Stimulated activated CD4-positive, alpha-beta T cell treated with anti-CD3 and anti-CD28 coated beads, Interleukin-2, amount 100 ng/mL, for 4 hours (primary cell): ENCODE measurements at regions not wholly inside any gene's neighbourhood (a gene's known extent, or its start where the extent isn't known, plus 50 kb on each side); places are given as distances from the start of the nearest gene placed in this dataset.

Experiments
- DNase-seq: peaks from one replicate; pipeline ENCODE4 v3.0.0-alpha.2; 2020; ENCODE audit warnings: low read depth

- DNase-seq = no peak
These were observed 103.6 kb upstream of the FLRT2 start for GRCh38 chr14:85426068-85426935.

- no peak for DNase-seq
These were observed 101.0 kb upstream of the FLRT2 start for GRCh38 chr14:85428926-85429325.

DNA sequence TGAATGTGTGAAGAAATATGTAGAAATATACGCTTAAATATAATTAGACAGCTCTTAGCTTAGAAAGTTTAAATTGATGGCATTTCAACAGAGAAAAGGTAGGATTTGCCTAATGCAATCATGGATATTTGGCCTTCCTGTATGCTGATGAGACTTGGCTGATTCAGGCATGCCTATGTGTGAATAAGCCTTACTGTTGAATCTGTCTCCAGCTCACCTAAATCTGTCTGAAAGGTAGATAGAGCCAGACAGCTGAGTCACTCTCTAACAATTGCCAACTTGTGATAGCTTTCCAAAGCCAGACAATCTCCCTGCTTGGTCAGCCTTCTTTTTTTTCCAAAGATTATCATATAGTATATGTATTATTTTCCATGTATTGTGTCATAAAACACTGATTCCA is 92.8 kb upstream of the FLRT2 start:
- DNase-seq = no peak

DNA sequence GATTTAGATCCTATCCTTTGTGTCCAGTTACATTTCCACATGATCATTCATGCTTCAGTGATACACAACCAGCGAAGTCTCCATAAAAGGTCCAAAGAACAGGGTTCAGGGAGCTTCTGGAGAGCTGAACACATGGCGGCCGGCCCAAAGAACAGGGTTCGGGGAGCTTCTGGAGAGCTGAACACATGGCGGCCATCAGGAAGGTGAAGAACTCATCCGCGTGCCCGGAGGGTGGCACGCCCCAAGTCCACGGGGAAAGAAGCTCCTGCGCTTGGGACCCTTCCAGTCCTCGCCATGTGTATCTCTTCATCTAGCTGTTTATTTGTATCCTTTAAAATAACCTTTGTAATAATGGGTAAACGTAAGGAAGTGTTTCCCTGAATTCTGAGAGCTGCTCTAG is 91.9 kb upstream of the FLRT2 start:
- no peak for DNase-seq

GRCh38 chr14:85438481-85438942 is 91.4 kb upstream of the FLRT2 start:
- no peak for DNase-seq

DNA sequence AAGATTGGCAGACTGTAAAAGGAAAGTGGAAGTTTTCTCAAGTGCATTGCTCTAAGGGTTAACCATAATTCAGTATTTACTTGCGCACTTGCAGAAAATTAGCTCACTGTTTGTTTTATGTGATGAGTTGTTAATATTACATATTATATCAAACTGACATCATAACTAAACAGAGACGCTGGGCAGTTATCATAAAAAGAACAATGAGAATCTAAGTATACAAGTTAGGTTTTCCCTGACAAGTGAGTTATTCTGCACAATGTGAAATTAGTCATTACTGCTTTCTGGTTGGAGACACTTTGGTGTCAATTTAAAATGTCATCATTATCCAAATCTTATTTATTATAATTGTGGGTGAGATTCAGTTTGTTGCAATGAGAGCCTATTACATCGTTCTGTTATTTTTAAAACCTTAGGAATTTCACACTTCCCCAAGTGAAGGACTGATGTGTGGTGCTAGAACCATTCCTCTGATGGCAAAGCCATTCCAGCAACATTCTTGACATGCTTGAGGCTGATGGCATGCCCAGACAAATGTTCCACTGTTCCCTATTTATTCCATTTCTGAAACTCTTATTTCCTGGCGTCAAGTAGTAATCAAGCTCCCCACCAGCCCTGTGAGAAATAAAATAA is 90.1 kb upstream of the FLRT2 start:
- DNase-seq = no peak

DNA sequence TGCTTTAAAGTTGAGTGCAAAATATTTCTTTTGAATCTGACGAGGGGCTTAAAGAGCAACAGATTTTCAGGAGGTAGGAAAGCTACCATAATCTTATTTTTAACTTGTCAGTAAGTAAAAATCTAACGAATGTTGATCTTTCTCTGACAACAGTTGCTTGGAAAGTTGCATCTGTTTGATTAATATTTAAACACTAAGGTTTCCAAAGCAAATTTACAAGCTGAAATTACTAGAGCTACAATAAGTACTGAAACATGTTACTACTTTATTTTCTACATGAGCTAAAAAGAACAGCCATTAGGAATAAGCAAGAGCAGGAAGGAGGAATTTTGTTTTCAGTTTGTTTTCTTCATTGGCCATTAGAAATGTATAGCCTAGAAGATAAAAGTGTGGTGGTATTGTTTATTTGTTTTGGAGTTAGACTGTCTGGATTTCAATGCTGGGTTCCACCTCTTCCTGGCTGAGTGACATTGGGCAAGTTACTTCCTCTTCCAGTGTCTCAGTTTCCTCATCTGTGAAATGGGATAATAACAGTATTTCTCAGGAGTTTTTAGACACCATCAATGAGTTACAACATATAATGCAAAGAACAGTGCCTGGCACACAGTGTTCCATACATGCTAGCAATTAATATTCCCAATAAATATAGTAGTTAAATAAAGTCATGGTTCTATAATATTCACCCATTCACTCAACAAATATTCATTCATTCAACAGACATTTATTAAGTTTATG is 87.9 kb upstream of the FLRT2 start:
- DNase-seq = no peak

DNA sequence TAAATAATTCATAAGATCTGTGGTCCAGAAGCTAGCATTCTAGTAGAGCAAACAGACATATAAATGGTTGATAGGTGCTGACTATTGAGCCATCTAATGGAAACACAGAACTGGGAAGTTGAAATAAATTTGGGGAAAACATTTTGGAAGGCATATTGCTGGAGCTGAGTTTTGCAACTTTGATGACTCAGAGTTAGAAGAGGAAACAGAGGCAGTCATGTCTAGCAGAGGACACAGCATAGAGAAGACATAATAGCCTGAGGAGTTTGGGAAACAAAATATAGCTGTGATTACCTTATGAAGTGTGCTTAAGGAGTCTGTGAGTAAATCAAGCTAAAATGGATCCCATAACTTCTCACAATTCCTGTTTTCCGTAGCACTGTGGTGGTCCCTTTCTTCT is 86.9 kb upstream of the FLRT2 start:
- no peak for DNase-seq

DNA sequence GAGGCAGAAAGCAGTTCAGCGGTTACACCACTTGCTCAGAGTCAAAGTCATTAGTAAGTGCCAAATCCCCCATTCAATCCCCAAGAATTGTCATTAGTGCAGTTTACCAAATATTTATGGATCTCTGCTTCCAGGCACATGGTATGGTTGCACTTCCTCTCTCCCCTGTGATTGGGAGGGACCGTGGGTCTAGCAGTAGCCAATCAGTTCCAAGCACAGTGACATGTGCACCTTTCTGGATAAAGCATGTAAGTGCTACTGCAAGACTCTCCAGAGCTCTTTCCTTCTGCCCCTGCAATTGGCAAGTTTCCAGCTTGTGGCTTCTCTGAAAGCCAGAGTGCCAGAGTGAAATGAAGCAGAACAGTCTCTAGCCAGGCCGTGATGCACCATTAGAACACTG is 85.3 kb upstream of the FLRT2 start:
- no peak for DNase-seq

GRCh38 chr14:85445151-85445795 is 84.7 kb upstream of the FLRT2 start:
- no peak for DNase-seq

- DNase-seq = no peak
These were observed 82.1 kb upstream of the FLRT2 start for GRCh38 chr14:85447883-85448282.

DNA sequence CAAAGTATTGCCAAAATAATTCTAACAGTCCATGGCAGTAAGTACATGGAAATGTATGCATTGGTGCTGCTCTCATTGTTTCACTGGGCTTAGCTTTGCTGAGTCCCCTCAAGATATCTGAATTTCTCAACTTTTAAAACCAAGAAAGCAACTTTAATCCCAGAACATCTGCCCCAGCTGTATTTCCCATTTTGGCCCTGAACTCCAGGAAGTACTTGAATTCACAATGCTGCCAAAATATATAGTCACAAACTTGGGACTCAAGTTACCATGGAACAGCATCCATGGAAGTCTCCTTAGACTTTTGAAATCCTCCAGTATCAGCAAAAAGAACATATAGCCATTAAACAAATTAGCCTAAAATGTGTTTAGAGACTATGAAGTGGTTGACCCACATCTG is 78.5 kb upstream of the FLRT2 start:
- no peak for DNase-seq

DNA sequence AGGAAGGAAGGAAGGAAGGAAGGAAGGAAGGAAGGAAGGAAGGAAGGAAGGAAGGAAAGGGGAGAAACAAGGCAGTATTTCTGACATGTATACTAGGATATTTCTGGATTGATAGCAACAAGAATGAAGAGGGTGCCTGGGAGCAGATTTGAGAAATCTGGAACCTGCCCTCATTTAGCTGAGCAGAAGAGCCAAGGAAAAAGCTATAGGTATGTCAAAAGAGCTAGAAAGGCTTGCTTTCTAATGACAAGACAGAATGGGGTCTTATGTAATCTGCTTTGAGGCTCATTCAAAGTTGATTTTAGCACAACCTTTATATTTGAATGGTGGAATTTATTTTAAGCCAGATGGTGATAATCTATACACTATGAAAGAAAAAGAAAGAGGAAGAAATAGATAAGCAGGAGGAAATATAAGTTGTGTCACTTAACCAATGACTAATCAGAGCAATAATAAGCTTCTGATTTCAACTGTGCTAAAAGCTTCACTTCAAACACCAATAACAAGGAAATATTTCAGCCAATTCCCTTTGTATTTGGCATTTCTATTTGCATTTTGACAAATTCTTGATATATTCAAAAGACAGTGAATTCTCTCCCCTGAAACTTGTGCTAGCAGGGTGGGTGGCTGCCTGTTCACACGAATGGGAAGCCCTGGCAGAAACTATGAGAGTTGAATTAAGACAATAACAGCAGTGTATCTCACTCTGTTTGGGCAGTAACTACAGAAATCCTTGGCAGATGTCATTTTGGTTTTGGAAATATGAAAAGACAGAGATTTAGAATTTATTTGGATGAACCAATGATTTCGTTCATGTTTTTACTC is 76.3 kb upstream of the FLRT2 start:
- no peak for DNase-seq

DNA sequence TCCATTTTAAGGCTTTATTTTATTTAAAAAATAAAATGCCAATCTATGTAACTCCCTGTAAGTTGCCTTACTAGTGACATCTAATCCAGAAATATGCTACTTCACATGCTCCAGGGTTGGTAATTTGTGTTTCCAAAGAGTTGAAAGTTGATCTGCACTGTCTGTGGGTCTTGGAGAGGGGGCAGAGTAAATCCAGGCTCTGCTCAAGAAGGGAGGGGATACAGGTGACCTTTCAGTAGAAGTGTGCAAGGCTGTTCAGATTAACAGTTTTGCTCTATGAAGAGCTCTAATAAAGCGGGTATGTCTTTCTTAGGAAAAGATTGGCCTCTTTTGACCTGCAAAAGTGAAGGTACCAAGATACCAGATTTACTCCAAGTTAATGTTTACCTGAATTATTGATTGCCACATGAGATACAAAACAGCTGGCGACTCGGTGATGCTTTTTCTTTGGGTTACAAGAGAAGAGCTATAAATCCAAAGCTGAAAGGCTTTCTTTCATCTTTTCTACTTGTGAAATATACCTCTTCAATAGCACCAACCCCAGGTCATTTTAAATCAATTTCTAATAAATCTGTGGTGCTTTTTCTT is 75.6 kb upstream of the FLRT2 start:
- DNase-seq = no peak

GRCh38 chr14:85459361-85460000 is 70.5 kb upstream of the FLRT2 start:
- DNase-seq = no peak

- DNase-seq = no peak
These were observed 68.4 kb upstream of the FLRT2 start for GRCh38 chr14:85461432-85462133.

GRCh38 chr14:85463512-85463911 is 66.4 kb upstream of the FLRT2 start:
- no peak for DNase-seq

DNA sequence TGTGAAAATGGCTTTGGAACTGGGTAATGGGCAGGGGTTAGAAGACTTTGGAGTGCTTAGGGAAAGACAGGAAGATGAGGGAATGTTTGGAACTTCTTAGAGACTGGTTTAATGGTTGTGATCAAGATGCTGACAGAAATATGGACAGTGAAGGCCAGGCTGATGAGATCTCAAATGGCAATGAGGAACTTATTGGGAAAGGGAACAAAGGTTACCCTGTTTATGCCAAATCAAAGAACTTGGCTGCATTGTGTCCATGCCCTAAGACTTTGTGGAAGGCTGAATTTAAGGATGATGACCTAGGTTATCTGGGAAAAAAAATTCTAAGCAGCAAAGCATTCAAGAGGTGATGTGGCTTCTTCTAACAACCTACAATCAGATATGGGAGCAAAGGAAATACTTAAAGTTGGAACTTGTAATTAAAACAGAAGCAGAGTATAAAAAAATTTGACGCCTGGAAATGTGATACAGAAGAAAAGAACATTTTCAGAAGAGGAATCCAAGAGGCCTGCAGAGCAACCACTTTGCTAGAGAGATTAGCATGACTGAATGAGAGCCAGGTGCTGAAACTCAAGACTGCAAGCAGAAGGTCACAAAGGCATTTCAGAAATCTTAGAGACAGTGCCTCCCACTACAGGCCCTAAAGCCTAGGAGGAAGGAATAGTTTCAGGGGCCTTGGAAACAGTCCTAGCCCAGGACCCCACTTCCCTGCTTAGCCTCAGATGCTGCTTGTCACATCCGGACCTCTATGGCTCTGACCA is 65.6 kb upstream of the FLRT2 start:
- DNase-seq = no peak

DNA sequence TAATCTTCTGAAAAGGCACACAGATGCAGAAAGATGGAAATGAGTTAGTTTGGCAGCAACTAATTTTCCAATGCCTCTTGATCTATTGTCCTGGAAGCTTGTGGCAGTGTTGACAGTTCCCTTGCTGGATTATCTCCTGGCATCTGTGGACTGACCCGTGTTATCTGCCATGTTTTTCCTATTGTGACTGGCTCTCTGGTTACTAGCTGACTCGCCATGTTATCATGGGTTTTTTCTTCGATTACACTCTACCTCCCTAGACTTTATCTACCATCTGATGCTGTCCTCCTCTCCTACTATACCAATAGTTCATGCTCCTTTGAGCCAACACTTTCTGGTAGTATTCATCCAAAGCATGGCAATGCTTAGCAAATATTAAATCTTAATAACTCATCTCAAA is 63.3 kb upstream of the FLRT2 start:
- no peak for DNase-seq
